Natural killer cell (primary cell): ENCODE measurements at regions not wholly inside any gene's neighbourhood (a gene's known extent, or its start where the extent isn't known, plus 50 kb on each side); places are given as distances from the start of the nearest gene placed in this dataset.
"Not testable (repeated sequence)": the region's sequence is repeated elsewhere in the genome, so short reads cannot be mapped to it uniquely, and the experiment has no call there.

Experiments used
- ATAC-seq, 3 donors: fragments of 150-1000 bp in 2 of 3; fragments of 200-7000 bp in 1 of 3; cut with Tn5 transposase; 1 replicate in 1 of 3; 2 replicates in 2 of 3; pipeline ENCODE4 v1.10.0; 2021; ENCODE audit warnings: mild to moderate bottlenecking in 2 of 3, moderate library complexity in 2 of 3
- DNase-seq, 2 donors: peaks; one replicate each; pipeline versions ENCODE4 v3.0.0 to v3.0.0-alpha.2; 2013 to 2021; ENCODE audit warnings: mixed read lengths in 1 of 2
- H3K27ac ChIP-seq: one replicate; pipeline ENCODE4 v1.5.1; 2013; ENCODE audit warnings: mild to moderate bottlenecking, low read length
- H3K27me3 ChIP-seq: one replicate; pipeline ENCODE4 v1.6.1; 2013; ENCODE audit warnings: low read length; ENCODE audit not compliant: control insufficient read depth, insufficient read depth
- H3K36me3 ChIP-seq: one replicate; pipeline ENCODE4 v1.6.1; 2013; ENCODE audit warnings: low read length; ENCODE audit not compliant: control insufficient read depth, insufficient read depth
- H3K4me1 ChIP-seq: one replicate; pipeline ENCODE4 v1.6.1; 2013; ENCODE audit warnings: low read length; ENCODE audit not compliant: control insufficient read depth, insufficient read depth
- H3K4me3 ChIP-seq: one replicate; pipeline ENCODE4 v1.5.1; 2013; ENCODE audit warnings: low read length
- H3K9me3 ChIP-seq: one replicate; pipeline ENCODE4 v1.6.1; 2013; ENCODE audit warnings: low read length; ENCODE audit not compliant: control insufficient read depth, insufficient read depth
- H3K27ac Mint-ChIP-seq, 2 donors: one replicate each; pipeline ENCODE4 v1.8.0; 2022; ENCODE audit warnings: mild to moderate bottlenecking in 2 of 2, mixed read lengths in 2 of 2, moderate library complexity in 1 of 2
- H3K27me3 Mint-ChIP-seq, 2 donors: one replicate each; pipeline ENCODE4 v1.8.0; 2022; ENCODE audit warnings: low read depth in 2 of 2, mixed read lengths in 2 of 2
- H3K36me3 Mint-ChIP-seq: one replicate; pipeline ENCODE4 v1.8.0; 2022; ENCODE audit warnings: mixed read lengths
- H3K4me1 Mint-ChIP-seq, 2 donors: one replicate each; pipeline ENCODE4 v1.8.0; 2022; ENCODE audit warnings: mixed read lengths in 2 of 2
- H3K4me3 Mint-ChIP-seq: one replicate; pipeline ENCODE4 v1.8.0; 2022; ENCODE audit warnings: mild to moderate bottlenecking, moderate library complexity, mixed read lengths
- H3K9me3 Mint-ChIP-seq, 2 donors: one replicate each; pipeline ENCODE4 v1.8.0; 2022; ENCODE audit warnings: mixed read lengths in 2 of 2
- CTCF ChIP-seq: fragments of 200-600 bp; IDR thresholded peaks from one replicate; pipeline ENCODE4 v1.8.0; 2022; ENCODE audit warnings: antibody characterized with exemption
- WGBS: methylation state at CpG from one replicate; pipeline ENCODE4 v1.1.7; 2013; ENCODE audit warnings: missing lambda C conversion rate; ENCODE audit not compliant: insufficient coverage; 5-methylcytosine and 5-hydroxymethylcytosine counted together
- intact Hi-C: fragments of 100-400 bp; cut with micrococcal nuclease; formaldehyde crosslinking; loops from one replicate; pipeline ENCODE4 v1.14.2; 2022

DNA sequence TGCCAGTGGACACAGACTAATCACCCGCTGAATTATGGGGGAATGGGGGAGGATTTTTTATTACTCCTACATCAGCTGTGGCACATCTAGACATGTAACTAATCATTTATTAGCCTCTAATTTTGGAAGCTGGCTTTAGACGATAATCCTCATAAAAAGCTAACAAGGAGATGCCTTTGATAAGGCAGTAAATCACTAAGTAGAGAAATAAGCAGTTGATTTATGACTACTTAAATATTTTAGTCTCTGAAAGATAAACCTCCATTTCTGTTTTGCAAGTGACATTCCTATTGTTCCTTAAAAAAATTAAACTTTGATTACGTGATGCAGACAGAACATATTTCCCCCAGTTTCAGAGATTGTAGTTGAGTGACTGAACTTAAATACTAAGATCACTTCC is 206.4 kb upstream of the CDKN2B start:
- no peak overlapping the region for H3K27ac ChIP-seq
- Mint-ChIP-seq H3K36me3 (no peaks in the 10 kb centered on the region), H3K4me1 (peaks cover 0 to 4% of the 10 kb centered on the region in 2 donors), H3K4me3 (no peak overlapping the region), H3K27me3 (peaks cover 5 to 7% of the 10 kb centered on the region in 2 donors), H3K27ac (no peak overlapping the region), H3K9me3 (peaks cover 0 to 4% of the 10 kb centered on the region in 2 donors)
- intact Hi-C loops: no loop called here
- H3K4me1 ChIP-seq: no peaks in the 10 kb centered on the region
- H3K36me3 ChIP-seq: no peaks in the 10 kb centered on the region
- WGBS: no CpG with 5 or more reads among the region's 3 CpGs
- ATAC-seq: no peak
- no peak for DNase-seq
- H3K4me3 ChIP-seq: no peak overlapping the region
- H3K9me3 ChIP-seq: no peaks in the 10 kb centered on the region
- H3K27me3 ChIP-seq: no peaks in the 10 kb centered on the region
- TF ChIP-seq CTCF: no peak

- Histone ChIP-seq H3K4me1 (no peaks in the 10 kb centered on the region), H3K27ac (no peak overlapping the region), H3K4me3 (no peak overlapping the region), H3K9me3 (no peaks in the 10 kb centered on the region), H3K27me3 (no peaks in the 10 kb centered on the region), H3K36me3 (no peaks in the 10 kb centered on the region)
- 90% methylated on average over 8 of the region's 8 CpGs for WGBS
- no peak for ATAC-seq
- Mint-ChIP-seq H3K36me3 (no peaks in the 10 kb centered on the region), H3K27me3 (peaks cover 3 to 5% of the 10 kb centered on the region in 2 donors), H3K4me3 (no peak overlapping the region), H3K4me1 (peaks cover 0 to 3% of the 10 kb centered on the region in 2 donors), H3K9me3 (peaks cover 0 to 2% of the 10 kb centered on the region in 2 donors), H3K27ac (no peak overlapping the region)
- TF ChIP-seq CTCF: no peak
- intact Hi-C loops: no loop called here
- no peak for DNase-seq
Observed at GRCh38 chr9:22216730-22217172, 207.6 kb upstream of the CDKN2B start.

DNA sequence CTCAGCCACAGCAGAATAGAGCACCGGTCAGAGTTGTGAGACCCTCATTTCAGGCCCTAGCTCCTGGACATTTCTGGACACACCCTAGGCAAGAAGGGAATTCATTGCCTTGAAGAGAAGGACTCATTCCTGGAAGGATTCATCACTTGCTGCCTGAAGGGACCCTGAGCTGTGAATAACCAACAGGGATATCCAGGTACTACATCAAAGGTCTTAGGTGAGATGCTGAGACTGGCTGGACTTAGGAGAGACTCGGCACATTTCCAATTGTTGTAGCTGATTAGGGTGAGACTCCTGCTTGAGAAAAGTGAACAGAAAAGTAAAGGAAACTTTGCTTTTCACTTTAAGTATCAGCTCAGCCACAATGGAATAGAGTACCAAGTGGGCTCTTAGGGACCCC is 208.1 kb upstream of the CDKN2B start:
- 97% methylated on average over 2 of the region's 2 CpGs for WGBS
- intact Hi-C loops: no loop called here

GRCh38 chr9:22225856-22226255 is 216.8 kb upstream of the CDKN2B start:
- intact Hi-C loops, ATAC-seq, H3K36me3 ChIP-seq, DNase-seq, H3K4me1 Mint-ChIP-seq, H3K27me3 Mint-ChIP-seq, H3K27ac ChIP-seq, H3K9me3 Mint-ChIP-seq, H3K4me3 Mint-ChIP-seq, H3K9me3 ChIP-seq, H3K27me3 ChIP-seq, H3K4me3 ChIP-seq, H3K36me3 Mint-ChIP-seq, H3K4me1 ChIP-seq, H3K27ac Mint-ChIP-seq: not testable (repeated sequence)
- 89% methylated on average over 9 of the region's 9 CpGs for WGBS

More for the DNA sequence above, 208.1 kb upstream of the CDKN2B start:
- TF ChIP-seq CTCF: no peak
- DNase-seq: no peak
- Mint-ChIP-seq H3K27ac (no peak overlapping the region), H3K36me3 (no peaks in the 10 kb centered on the region), H3K4me3 (no peak overlapping the region), H3K9me3 (peaks cover 0 to 2% of the 10 kb centered on the region in 2 donors), H3K27me3 (peaks cover 0 to under 1% of the 10 kb centered on the region in 2 donors), H3K4me1 (no peaks in the 10 kb centered on the region)
- no peaks in the 10 kb centered on the region for H3K27me3 ChIP-seq
- H3K36me3 ChIP-seq: no peaks in the 10 kb centered on the region
- no peak overlapping the region for H3K4me3 ChIP-seq
- no peak overlapping the region for H3K27ac ChIP-seq
- no peaks in the 10 kb centered on the region for H3K4me1 ChIP-seq
- ATAC-seq: no peak
- H3K9me3 ChIP-seq: no peaks in the 10 kb centered on the region
